Astrocyte (in vitro differentiated cells and primary cell): ENCODE measurements at regions not wholly inside any gene's neighbourhood (a gene's known extent, or its start where the extent isn't known, plus 50 kb on each side); places are given as distances from the start of the nearest gene placed in this dataset.
"Not testable (repeated sequence)": the region's sequence is repeated elsewhere in the genome, so short reads cannot be mapped to it uniquely, and the experiment has no call there.

Source experiments
- DNase-seq: peaks from one replicate; pipeline ENCODE4 v3.0.0-alpha.2; 2010; ENCODE audit warnings: low read depth
- FAIRE-seq: peaks from 2 replicates; lab custom pipeline; 2011; peaks lifted over from hg19 to GRCh38; lab: Jason Lieb, UNC
- H2AFZ ChIP-seq: 2 replicates; pipeline ENCODE4 v1.6.0; 2012; ENCODE audit warnings: low read depth, low read length, inconsistent platforms
- H3K27ac ChIP-seq: 2 replicates; pipeline ENCODE4 v1.5.1; 2011; ENCODE audit warnings: low read depth, low read length, inconsistent platforms
- H3K27me3 ChIP-seq: 2 replicates; pipeline ENCODE4 v1.6.0; 2011; ENCODE audit warnings: low read length, inconsistent platforms; ENCODE audit not compliant: insufficient read depth
- H3K36me3 ChIP-seq: 2 replicates; pipeline ENCODE4 v1.5.1; 2011; ENCODE audit warnings: low read length, inconsistent platforms; ENCODE audit not compliant: insufficient read depth
- H3K4me1 ChIP-seq: 2 replicates; pipeline ENCODE4 v1.5.1; 2011; ENCODE audit warnings: low read length, inconsistent platforms; ENCODE audit not compliant: insufficient read depth
- H3K4me2 ChIP-seq: 2 replicates; pipeline ENCODE4 v1.6.0; 2012; ENCODE audit warnings: low read length, inconsistent platforms
- H3K4me3 ChIP-seq: 2 replicates; pipeline ENCODE4 v1.5.1; 2011; ENCODE audit warnings: low read depth, mild to moderate bottlenecking, low read length, inconsistent platforms; ENCODE audit not compliant: insufficient read depth
- H3K79me2 ChIP-seq: 2 replicates; pipeline ENCODE4 v1.6.0; 2012; ENCODE audit warnings: mild to moderate bottlenecking, low read length, inconsistent platforms; ENCODE audit not compliant: insufficient read depth
- H3K9ac ChIP-seq: 2 replicates; pipeline ENCODE4 v1.6.0; 2012; ENCODE audit warnings: mild to moderate bottlenecking, low read length, inconsistent platforms
- H3K9me3 ChIP-seq: 2 replicates; pipeline ENCODE4 v1.5.1; 2012; ENCODE audit warnings: low read depth, mild to moderate bottlenecking, low read length, inconsistent platforms; ENCODE audit not compliant: insufficient read depth
- H4K20me1 ChIP-seq: 2 replicates; pipeline ENCODE4 v1.6.0; 2012; ENCODE audit warnings: low read length, inconsistent platforms; ENCODE audit not compliant: insufficient read depth
- H3K27ac Mint-ChIP-seq: one replicate; pipeline ENCODE4 v1.8.0; 2021; ENCODE audit warnings: mild to moderate bottlenecking, mixed read lengths; ENCODE audit not compliant: unreplicated experiment
- H3K27me3 Mint-ChIP-seq: one replicate; pipeline ENCODE4 v1.8.0; 2021; ENCODE audit warnings: low read depth, mixed read lengths; ENCODE audit not compliant: unreplicated experiment
- H3K36me3 Mint-ChIP-seq: one replicate; pipeline ENCODE4 v1.8.0; 2021; ENCODE audit warnings: low read depth, mixed read lengths; ENCODE audit not compliant: unreplicated experiment
- H3K4me1 Mint-ChIP-seq: one replicate; pipeline ENCODE4 v1.8.0; 2021; ENCODE audit warnings: low read depth, mixed read lengths; ENCODE audit not compliant: unreplicated experiment
- H3K4me3 Mint-ChIP-seq: one replicate; pipeline ENCODE4 v1.8.0; 2021; ENCODE audit warnings: mild to moderate bottlenecking, moderate library complexity, mixed read lengths; ENCODE audit not compliant: unreplicated experiment
- H3K9me3 Mint-ChIP-seq: one replicate; pipeline ENCODE4 v1.8.0; 2021; ENCODE audit warnings: mild to moderate bottlenecking, mixed read lengths; ENCODE audit not compliant: unreplicated experiment
- EZH2 ChIP-seq: IDR thresholded peaks from 2 replicates; pipeline ENCODE4 v1.6.1; 2012; ENCODE audit warnings: mild to moderate bottlenecking, low read length, inconsistent platforms; ENCODE audit not compliant: insufficient read depth
- TF ChIP-seq, protein P1 (sequence below): IDR thresholded peaks from 2 replicates; pipeline ENCODE4 v1.5.1; 2011; ENCODE audit warnings: low read depth, mild to moderate bottlenecking, inconsistent platforms, low read length, moderate library complexity; ENCODE audit not compliant: insufficient read depth

- Histone ChIP-seq H4K20me1 (no peaks in the 10 kb centered on the region), H3K36me3 (no peaks in the 10 kb centered on the region), H2AFZ (no peak overlapping the region), H3K4me1 (no peaks in the 10 kb centered on the region), H3K27ac (no peak overlapping the region), H3K9ac (no peak overlapping the region), H3K4me2 (no peak overlapping the region), H3K27me3 (no peaks in the 10 kb centered on the region), H3K79me2 (no peaks in the 10 kb centered on the region), H3K9me3 (no peaks in the 10 kb centered on the region), H3K4me3 (no peak overlapping the region)
- FAIRE-seq (no peak), DNase-seq (no peak)
- no peak overlapping the region for H3K27ac Mint-ChIP-seq
- H3K36me3 Mint-ChIP-seq = no peaks in the 10 kb centered on the region
- no peaks in the 10 kb centered on the region for H3K4me1 Mint-ChIP-seq
- H3K9me3 Mint-ChIP-seq = no peaks in the 10 kb centered on the region
- no peak overlapping the region for H3K4me3 Mint-ChIP-seq
- TF ChIP-seq EZH2 = no peak
- TF ChIP-seq, protein P1, sequence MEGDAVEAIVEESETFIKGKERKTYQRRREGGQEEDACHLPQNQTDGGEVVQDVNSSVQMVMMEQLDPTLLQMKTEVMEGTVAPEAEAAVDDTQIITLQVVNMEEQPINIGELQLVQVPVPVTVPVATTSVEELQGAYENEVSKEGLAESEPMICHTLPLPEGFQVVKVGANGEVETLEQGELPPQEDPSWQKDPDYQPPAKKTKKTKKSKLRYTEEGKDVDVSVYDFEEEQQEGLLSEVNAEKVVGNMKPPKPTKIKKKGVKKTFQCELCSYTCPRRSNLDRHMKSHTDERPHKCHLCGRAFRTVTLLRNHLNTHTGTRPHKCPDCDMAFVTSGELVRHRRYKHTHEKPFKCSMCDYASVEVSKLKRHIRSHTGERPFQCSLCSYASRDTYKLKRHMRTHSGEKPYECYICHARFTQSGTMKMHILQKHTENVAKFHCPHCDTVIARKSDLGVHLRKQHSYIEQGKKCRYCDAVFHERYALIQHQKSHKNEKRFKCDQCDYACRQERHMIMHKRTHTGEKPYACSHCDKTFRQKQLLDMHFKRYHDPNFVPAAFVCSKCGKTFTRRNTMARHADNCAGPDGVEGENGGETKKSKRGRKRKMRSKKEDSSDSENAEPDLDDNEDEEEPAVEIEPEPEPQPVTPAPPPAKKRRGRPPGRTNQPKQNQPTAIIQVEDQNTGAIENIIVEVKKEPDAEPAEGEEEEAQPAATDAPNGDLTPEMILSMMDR = no peak
- no peaks in the 10 kb centered on the region for H3K27me3 Mint-ChIP-seq
These were observed 972.6 kb upstream of the EDIL3 start for GRCh38 chr5:85357309-85357708.

- Histone ChIP-seq H3K27ac (no peak overlapping the region), H3K4me2 (peak overlapping the region; percentile 42), H3K9ac (no peak overlapping the region), H3K36me3 (no peaks in the 10 kb centered on the region), H3K79me2 (no peaks in the 10 kb centered on the region), H3K4me1 (no peaks in the 10 kb centered on the region), H3K4me3 (no peak overlapping the region), H3K9me3 (no peaks in the 10 kb centered on the region), H2AFZ (peak overlapping the region; percentile 4), H4K20me1 (no peaks in the 10 kb centered on the region), H3K27me3 (no peaks in the 10 kb centered on the region)
- Mint-ChIP-seq H3K27me3 (no peaks in the 10 kb centered on the region), H3K27ac (no peak overlapping the region), H3K36me3 (no peaks in the 10 kb centered on the region), H3K4me3 (no peak overlapping the region), H3K4me1 (no peaks in the 10 kb centered on the region), H3K9me3 (no peaks in the 10 kb centered on the region)
- DNase-seq = peak; percentile 1
- no peak for FAIRE-seq
- no peak for TF ChIP-seq EZH2
- TF ChIP-seq, protein P1 = no peak
These were observed 990.8 kb upstream of the EDIL3 start for GRCh38 chr5:85375525-85375924.

GRCh38 chr5:85388770-85389169 lies 1004.1 kb upstream of the EDIL3 start:
- H3K9ac ChIP-seq = no peak overlapping the region
- Mint-ChIP-seq H3K4me3 (no peak overlapping the region), H3K27me3 (no peaks in the 10 kb centered on the region), H3K9me3 (no peaks in the 10 kb centered on the region), H3K36me3 (no peaks in the 10 kb centered on the region), H3K27ac (no peak overlapping the region), H3K4me1 (no peaks in the 10 kb centered on the region)
- H3K4me1 ChIP-seq = no peaks in the 10 kb centered on the region
- H3K4me2 ChIP-seq = no peak overlapping the region
- DNase-seq (no peak), FAIRE-seq (no peak)
- no peak overlapping the region for H3K4me3 ChIP-seq
- H3K79me2 ChIP-seq = no peaks in the 10 kb centered on the region
- no peak overlapping the region for H3K27ac ChIP-seq
- H2AFZ ChIP-seq = no peak overlapping the region
- TF ChIP-seq, protein P1 = no peak
- no peak for TF ChIP-seq EZH2
- no peaks in the 10 kb centered on the region for H3K27me3 ChIP-seq
- no peaks in the 10 kb centered on the region for H3K9me3 ChIP-seq
- no peaks in the 10 kb centered on the region for H4K20me1 ChIP-seq
- no peaks in the 10 kb centered on the region for H3K36me3 ChIP-seq

GRCh38 chr5:85392309-85392708 lies 1007.6 kb upstream of the EDIL3 start:
- not testable (repeated sequence) for H3K9me3 ChIP-seq, FAIRE-seq, H4K20me1 ChIP-seq, H3K4me1 Mint-ChIP-seq, H3K36me3 ChIP-seq, H2AFZ ChIP-seq, DNase-seq, H3K4me1 ChIP-seq, H3K9me3 Mint-ChIP-seq, H3K36me3 Mint-ChIP-seq, H3K27me3 Mint-ChIP-seq, H3K27ac Mint-ChIP-seq, H3K4me3 Mint-ChIP-seq, H3K9ac ChIP-seq, H3K27ac ChIP-seq, H3K27me3 ChIP-seq, H3K79me2 ChIP-seq, H3K4me2 ChIP-seq, H3K4me3 ChIP-seq
